ENCODE measurements at regions not wholly inside any gene's neighbourhood (a gene's known extent, or its start where the extent isn't known, plus 50 kb on each side); places are given as distances from the start of the nearest gene placed in this dataset.

DNA sequence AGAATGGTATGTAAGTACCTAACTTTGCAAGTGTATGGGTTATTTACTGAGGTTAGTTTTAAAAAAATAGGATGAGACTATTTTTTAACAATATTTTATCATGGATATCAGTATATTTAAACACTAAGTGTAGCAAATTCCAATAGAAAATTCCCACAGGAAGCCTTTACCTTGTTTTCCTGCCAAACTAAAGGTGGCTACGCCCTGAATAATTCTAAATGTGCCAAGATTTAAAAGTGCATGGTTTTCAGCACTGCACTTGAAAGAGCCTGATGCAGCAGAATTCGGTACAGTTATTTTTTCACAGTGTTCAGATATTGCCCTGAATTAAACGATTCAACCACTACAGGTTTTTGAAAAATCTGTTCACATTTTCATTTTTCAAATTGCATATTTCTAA, 1622.8 kb upstream of the B3GALT2 start:
- Histone ChIP-seq H3K9me2 (replicated peaks; ENCODE audit: insufficient read depth) (no peaks in the 10 kb centered on the region), H3K79me2 (no peaks in the 10 kb centered on the region), H3K27ac (no peak overlapping the region), H3K27me3 (no peaks in the 10 kb centered on the region), H3K4me1 (ENCODE audit: insufficient read depth) (no peaks in the 10 kb centered on the region), H3K9me3 (ENCODE audit: low read depth) (no peaks in the 10 kb centered on the region), H3K36me3 (replicated peaks; ENCODE audit: insufficient read depth, low read depth) (no peaks in the 10 kb centered on the region), H2AFZ (no peak overlapping the region), H4K20me1 (ENCODE audit: insufficient read depth, poor library complexity, severe bottlenecking) (no peaks in the 10 kb centered on the region), H3K4me2 (no peak overlapping the region), H3K4me3 (no peak overlapping the region)
- TF ChIP-seq EZH2 (IDR thresholded peaks at IDR 0.05; ENCODE audit: borderline replicate concordance) (no peak), EZH2phosphoT487 (IDR thresholded peaks at IDR 0.05; ENCODE audit: low read depth, severe bottlenecking, unreplicated experiment) (no peak)
- TF ChIP-seq, protein P1, sequence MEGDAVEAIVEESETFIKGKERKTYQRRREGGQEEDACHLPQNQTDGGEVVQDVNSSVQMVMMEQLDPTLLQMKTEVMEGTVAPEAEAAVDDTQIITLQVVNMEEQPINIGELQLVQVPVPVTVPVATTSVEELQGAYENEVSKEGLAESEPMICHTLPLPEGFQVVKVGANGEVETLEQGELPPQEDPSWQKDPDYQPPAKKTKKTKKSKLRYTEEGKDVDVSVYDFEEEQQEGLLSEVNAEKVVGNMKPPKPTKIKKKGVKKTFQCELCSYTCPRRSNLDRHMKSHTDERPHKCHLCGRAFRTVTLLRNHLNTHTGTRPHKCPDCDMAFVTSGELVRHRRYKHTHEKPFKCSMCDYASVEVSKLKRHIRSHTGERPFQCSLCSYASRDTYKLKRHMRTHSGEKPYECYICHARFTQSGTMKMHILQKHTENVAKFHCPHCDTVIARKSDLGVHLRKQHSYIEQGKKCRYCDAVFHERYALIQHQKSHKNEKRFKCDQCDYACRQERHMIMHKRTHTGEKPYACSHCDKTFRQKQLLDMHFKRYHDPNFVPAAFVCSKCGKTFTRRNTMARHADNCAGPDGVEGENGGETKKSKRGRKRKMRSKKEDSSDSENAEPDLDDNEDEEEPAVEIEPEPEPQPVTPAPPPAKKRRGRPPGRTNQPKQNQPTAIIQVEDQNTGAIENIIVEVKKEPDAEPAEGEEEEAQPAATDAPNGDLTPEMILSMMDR (IDR thresholded peaks at IDR 0.05; ENCODE audit: poor library complexity) = no peak
- no peak for DNase-seq (ENCODE audit: low spot score)
- WGBS (ENCODE audit: low lambda C conversion rate, missing lambda C conversion rate) = 80% methylated on average over 3 of the region's 3 CpGs

DNA sequence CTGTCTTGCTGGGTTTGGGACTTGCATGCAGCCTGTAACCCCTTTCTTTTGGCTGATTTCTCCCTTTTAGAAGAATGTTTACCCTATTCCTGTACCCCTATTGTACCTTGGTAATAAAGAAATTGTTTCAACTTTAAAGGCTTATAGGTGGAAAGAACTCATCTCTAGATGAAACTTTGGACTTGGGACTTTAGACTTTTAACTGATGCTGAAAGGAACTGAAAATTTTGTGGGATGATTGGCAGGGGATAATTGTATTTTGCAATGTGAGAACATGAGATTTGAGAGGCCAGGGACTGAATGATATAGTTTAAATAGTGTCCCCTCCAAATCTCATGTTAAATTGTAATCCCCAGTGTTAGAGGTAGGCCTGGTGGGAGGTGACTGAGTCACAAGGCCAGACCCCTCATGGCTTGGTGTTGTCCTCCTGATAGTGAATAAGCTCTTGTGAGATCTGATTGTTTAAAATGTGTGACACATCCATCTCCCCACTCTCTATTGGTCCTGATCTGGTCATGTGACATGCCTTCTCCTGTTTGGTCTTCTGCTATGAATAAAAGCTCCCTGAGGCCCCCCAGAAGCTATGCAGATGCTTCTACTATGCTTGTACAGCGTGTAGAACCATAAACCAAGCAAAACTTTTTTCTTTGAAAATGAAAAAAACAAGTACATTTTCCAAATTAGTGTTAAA, 1621.3 kb upstream of the B3GALT2 start:
- WGBS (ENCODE audit: low lambda C conversion rate, missing lambda C conversion rate) = 89% methylated on average over 1 of the region's 1 CpG

DNA sequence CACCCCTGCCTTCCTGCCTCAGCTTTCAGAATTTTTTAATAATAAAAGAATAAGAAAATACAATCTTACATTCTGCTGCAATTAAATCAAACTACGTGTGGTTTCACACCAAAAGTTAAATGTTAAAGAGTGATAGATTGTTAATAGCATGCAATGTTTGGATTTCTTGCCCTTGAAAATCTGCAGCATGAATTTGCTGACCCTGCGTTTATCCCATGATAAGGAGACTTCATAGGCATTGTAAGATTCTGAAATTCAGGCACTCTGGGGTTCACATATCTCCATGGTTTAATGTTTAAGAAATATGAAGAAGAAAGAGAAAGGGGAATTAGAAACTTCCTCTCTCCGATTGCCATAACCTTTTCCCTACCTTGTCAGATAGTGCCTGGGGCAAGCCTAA, 1616.2 kb upstream of the B3GALT2 start:
- H3K9me2 ChIP-seq (replicated peaks; ENCODE audit: insufficient read depth) = no peaks in the 10 kb centered on the region
- H3K36me3 ChIP-seq (replicated peaks; ENCODE audit: insufficient read depth, low read depth) = no peaks in the 10 kb centered on the region
- no peaks in the 10 kb centered on the region for H4K20me1 ChIP-seq (ENCODE audit: insufficient read depth, poor library complexity, severe bottlenecking)
- no peak overlapping the region for H3K4me3 ChIP-seq
- H3K27me3 ChIP-seq = no peaks in the 10 kb centered on the region
- H3K4me1 ChIP-seq (ENCODE audit: insufficient read depth) = no peaks in the 10 kb centered on the region
- H3K27ac ChIP-seq = no peak overlapping the region
- WGBS (ENCODE audit: low lambda C conversion rate, missing lambda C conversion rate) = 47% methylated on average over 3 of the region's 3 CpGs
- no peaks in the 10 kb centered on the region for H3K79me2 ChIP-seq
- H2AFZ ChIP-seq = no peak overlapping the region
- no peak for TF ChIP-seq EZH2phosphoT487 (IDR thresholded peaks at IDR 0.05; ENCODE audit: low read depth, severe bottlenecking, unreplicated experiment)
- no peak for TF ChIP-seq EZH2 (IDR thresholded peaks at IDR 0.05; ENCODE audit: borderline replicate concordance)
- TF ChIP-seq, protein P1 (IDR thresholded peaks at IDR 0.05; ENCODE audit: poor library complexity) = no peak
- no peak overlapping the region for H3K4me2 ChIP-seq
- H3K9me3 ChIP-seq (ENCODE audit: low read depth) = no peaks in the 10 kb centered on the region
- DNase-seq (ENCODE audit: low spot score) = no peak

More for the DNA sequence above, 1621.3 kb upstream of the B3GALT2 start:
- no peak overlapping the region for H3K4me3 ChIP-seq
- H3K9me3 ChIP-seq (ENCODE audit: low read depth) = no peaks in the 10 kb centered on the region
- no peaks in the 10 kb centered on the region for H3K27me3 ChIP-seq
- TF ChIP-seq, protein P1 (IDR thresholded peaks at IDR 0.05; ENCODE audit: poor library complexity) = no peak
- TF ChIP-seq EZH2 (IDR thresholded peaks at IDR 0.05; ENCODE audit: borderline replicate concordance) (no peak), EZH2phosphoT487 (IDR thresholded peaks at IDR 0.05; ENCODE audit: low read depth, severe bottlenecking, unreplicated experiment) (no peak)
- no peak overlapping the region for H3K27ac ChIP-seq
- H2AFZ ChIP-seq = no peak overlapping the region
- H3K4me2 ChIP-seq = no peak overlapping the region
- no peaks in the 10 kb centered on the region for H3K4me1 ChIP-seq (ENCODE audit: insufficient read depth)
- H3K9me2 ChIP-seq (replicated peaks; ENCODE audit: insufficient read depth) = no peaks in the 10 kb centered on the region
- no peaks in the 10 kb centered on the region for H4K20me1 ChIP-seq (ENCODE audit: insufficient read depth, poor library complexity, severe bottlenecking)
- H3K79me2 ChIP-seq = no peaks in the 10 kb centered on the region
- DNase-seq (ENCODE audit: low spot score) = no peak
- no peaks in the 10 kb centered on the region for H3K36me3 ChIP-seq (replicated peaks; ENCODE audit: insufficient read depth, low read depth)
